ENCODE measurements at regions not wholly inside any gene's neighbourhood (a gene's known extent, or its start where the extent isn't known, plus 50 kb on each side); places are given as distances from the start of the nearest gene placed in this dataset.

GRCh38 chr9:80560976-80561375 is 989.2 kb downstream of the TLE4 start:
- H3K27ac ChIP-seq: no peak overlapping the region
- no peak overlapping the region for H3K4me3 ChIP-seq
- in situ Hi-C loops (cut with MboI; ENCODE audit: low pct_unique_long_range_greater_than_20kb in 2 of 9, low sequenced_read_pairs in 9 of 9, unreplicated experiment in 9 of 9): no loop called here
- peak in 1 of 8 experiments; percentile 37 for ATAC-seq (replicated peaks in 6 of 8)
- 9 to 100% (median 83%) methylated on average over 1 to 2 of the region's 2 CpGs for WGBS, 10 experiments
- H3K4me1 ChIP-seq (replicated peaks in 1 of 2): peaks cover 0 to 6% of the 10 kb centered on the region in 2 donors

DNA sequence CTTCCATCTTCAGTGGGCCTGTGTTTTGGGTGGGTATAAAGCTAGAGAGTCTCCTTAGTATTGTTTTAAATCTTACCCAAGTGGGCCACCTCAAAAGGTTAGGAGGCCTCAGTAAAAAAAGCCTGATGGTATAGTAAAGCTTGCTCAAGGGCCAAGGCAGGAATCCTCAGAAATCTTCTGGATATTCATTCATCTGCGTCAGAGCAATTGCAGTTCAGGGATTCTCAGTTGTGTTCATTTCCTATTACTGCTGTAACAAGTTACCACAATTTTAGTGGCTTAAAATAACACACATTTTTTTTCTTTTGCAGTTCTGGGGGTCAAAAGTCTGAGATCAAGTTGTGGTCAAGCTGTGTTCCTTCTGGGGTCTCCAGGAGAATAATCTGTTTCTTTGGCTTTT is 985.5 kb downstream of the TLE4 start:
- peaks cover 0 to 13% of the 10 kb centered on the region in 2 donors for H3K4me1 ChIP-seq (replicated peaks in 1 of 2)
- WGBS, 10 experiments: 78 to 100% (median 100%) methylated on average over 1 of the region's 1 CpG; no CpG with 5 or more reads in 2 of the 10 experiments
- no peak overlapping the region for H3K27ac ChIP-seq
- no peak overlapping the region for H3K4me3 ChIP-seq
- in situ Hi-C loops (cut with MboI; ENCODE audit: low pct_unique_long_range_greater_than_20kb in 2 of 9, low sequenced_read_pairs in 9 of 9, unreplicated experiment in 9 of 9): no loop called here
- no peak for ATAC-seq (replicated peaks in 6 of 8)

GRCh38 chr9:80556631-80557030 is 984.9 kb downstream of the TLE4 start:
- ATAC-seq (replicated peaks in 6 of 8): no peak
- in situ Hi-C loops (cut with MboI; ENCODE audit: low pct_unique_long_range_greater_than_20kb in 2 of 9, low sequenced_read_pairs in 9 of 9, unreplicated experiment in 9 of 9): no loop called here
- no peak overlapping the region for H3K27ac ChIP-seq

GRCh38 chr9:80555782-80556325 is 984.1 kb downstream of the TLE4 start:
- no peak for ATAC-seq (replicated peaks in 6 of 8)
- in situ Hi-C loops (cut with MboI; ENCODE audit: low pct_unique_long_range_greater_than_20kb in 2 of 9, low sequenced_read_pairs in 9 of 9, unreplicated experiment in 9 of 9): no loop called here
- WGBS, 10 experiments: 10 to 100% (median 52%) methylated on average over 1 to 2 of the region's 2 CpGs; no CpG with 5 or more reads in 3 of the 10 experiments
- no peak overlapping the region for H3K4me3 ChIP-seq
- H3K4me1 ChIP-seq (replicated peaks in 1 of 2): peaks cover 0 to 7% of the 10 kb centered on the region in 2 donors
- no peak overlapping the region for H3K27ac ChIP-seq

More at GRCh38 chr9:80556631-80557030, 984.9 kb downstream of the TLE4 start:
- H3K4me3 ChIP-seq: no peak overlapping the region
- H3K4me1 ChIP-seq (replicated peaks in 1 of 2): peaks cover 0 to 13% of the 10 kb centered on the region in 2 donors

DNA sequence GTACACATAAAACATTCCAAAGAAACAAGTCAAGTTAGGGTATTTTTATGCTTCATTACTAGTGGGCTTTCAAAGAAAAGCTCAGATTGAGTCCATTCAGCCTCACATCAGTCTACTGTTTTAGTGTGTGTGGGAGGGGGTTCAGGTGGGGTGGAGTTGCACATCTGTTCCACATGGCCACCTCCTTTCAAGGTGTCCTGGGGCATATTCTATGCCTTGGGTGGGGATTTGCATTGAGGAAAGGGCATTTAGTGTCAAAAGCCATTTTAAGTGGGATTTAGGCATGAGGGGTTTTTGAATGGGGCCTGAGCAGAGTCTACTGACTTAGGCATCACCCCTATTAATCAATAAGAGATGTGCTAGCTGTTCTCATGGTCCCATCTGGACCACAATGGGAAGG is 983.1 kb downstream of the TLE4 start:
- Histone ChIP-seq H3K4me3 (no peak overlapping the region), H3K4me1 (replicated peaks in 1 of 2) (peaks cover 0 to 7% of the 10 kb centered on the region in 2 donors), H3K27ac (no peak overlapping the region)
- no peak for ATAC-seq (replicated peaks in 6 of 8)
- in situ Hi-C loops (cut with MboI; ENCODE audit: low pct_unique_long_range_greater_than_20kb in 2 of 9, low sequenced_read_pairs in 9 of 9, unreplicated experiment in 9 of 9): no loop called here

DNA sequence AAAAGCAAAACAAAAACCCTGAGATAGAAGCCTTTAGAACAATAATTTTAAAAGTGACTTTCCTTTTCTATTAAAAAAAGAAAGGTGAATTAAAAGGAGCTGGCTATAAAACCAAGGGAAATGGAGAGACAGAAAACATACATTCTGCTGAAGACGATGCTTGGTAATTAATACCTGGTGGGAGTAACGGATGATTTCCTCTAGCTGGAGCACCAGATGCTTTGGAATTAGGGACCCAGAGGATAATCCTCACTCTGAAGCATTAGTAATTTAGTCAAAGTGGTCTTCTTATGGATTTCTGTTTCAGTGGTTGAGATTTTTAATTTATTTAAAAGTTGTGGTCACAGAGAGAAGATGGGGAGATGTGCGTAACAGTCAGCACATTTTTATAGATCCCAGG is 982.5 kb downstream of the TLE4 start:
- WGBS, 10 experiments: 36 to 100% (median 86%) methylated on average over 1 to 3 of the region's 3 CpGs; no CpG with 5 or more reads in 2 of the 10 experiments
- no peak overlapping the region for H3K4me3 ChIP-seq
- H3K27ac ChIP-seq: no peak overlapping the region
- in situ Hi-C loops (cut with MboI; ENCODE audit: low pct_unique_long_range_greater_than_20kb in 2 of 9, low sequenced_read_pairs in 9 of 9, unreplicated experiment in 9 of 9): no loop called here
- ATAC-seq (replicated peaks in 6 of 8): no peak
- peaks cover 0 to 7% of the 10 kb centered on the region in 2 donors for H3K4me1 ChIP-seq (replicated peaks in 1 of 2)

DNA sequence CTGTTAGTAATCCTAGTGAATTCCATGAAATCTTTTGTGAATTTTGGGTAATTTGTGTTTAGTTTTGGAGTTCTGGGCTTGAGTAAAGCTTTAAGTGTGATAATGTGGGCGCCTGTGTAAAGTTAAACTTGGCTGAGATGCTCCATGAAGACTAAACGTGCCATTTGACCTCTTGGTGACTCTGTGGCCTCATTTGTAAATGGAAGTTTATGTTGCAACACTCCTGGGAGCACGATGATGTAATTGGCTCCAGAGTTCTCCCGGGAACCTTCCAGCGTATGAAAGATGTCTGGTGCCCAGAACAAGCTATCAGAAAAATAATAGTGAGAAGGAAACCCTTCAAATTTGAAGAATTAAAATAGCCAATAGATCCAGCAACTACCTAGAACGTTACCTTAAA is 981.2 kb downstream of the TLE4 start:
- WGBS, 10 experiments: 4 to 86% (median 42%) methylated on average over 1 to 6 of the region's 6 CpGs; no CpG with 5 or more reads in 1 of the 10 experiments
- Histone ChIP-seq H3K27ac (no peak overlapping the region), H3K4me3 (no peak overlapping the region), H3K4me1 (replicated peaks in 1 of 2) (peaks cover 0 to 7% of the 10 kb centered on the region in 2 donors)
- in situ Hi-C loops (cut with MboI; ENCODE audit: low pct_unique_long_range_greater_than_20kb in 2 of 9, low sequenced_read_pairs in 9 of 9, unreplicated experiment in 9 of 9): no loop called here
- peak in 7 of 8 experiments; percentile 49 to 78 (median 55) for ATAC-seq (replicated peaks in 6 of 8)

- ATAC-seq (replicated peaks in 6 of 8): no peak
- in situ Hi-C loops (cut with MboI; ENCODE audit: low pct_unique_long_range_greater_than_20kb in 2 of 9, low sequenced_read_pairs in 9 of 9, unreplicated experiment in 9 of 9): no loop called here
Measured at GRCh38 chr9:80550181-80550580, 978.4 kb downstream of the TLE4 start.

DNA sequence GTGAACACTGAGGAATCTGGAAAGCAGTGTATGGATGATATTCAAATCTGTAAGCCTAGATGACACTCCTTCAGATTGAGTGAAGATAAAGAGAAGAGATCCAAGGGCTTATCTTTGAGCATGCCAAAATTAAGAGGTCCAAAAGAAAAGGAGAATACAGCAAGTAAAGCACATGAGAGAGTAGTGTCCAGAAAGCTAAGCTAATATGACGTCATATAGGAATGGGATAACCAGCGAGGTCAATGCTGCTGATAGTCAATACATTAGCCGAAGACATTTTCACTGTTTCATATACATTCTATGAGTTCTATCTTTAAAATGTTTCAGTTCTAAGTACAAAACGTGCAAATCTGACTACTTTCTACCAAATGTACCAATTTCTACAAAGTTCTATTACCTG is 975.8 kb downstream of the TLE4 start:
- in situ Hi-C loops (cut with MboI; ENCODE audit: low pct_unique_long_range_greater_than_20kb in 2 of 9, low sequenced_read_pairs in 9 of 9, unreplicated experiment in 9 of 9): no loop called here
- 0 to 80% (median 66%) methylated on average over 1 to 4 of the region's 4 CpGs for WGBS, 10 experiments
- no peak overlapping the region for H3K4me3 ChIP-seq
- no peak for ATAC-seq (replicated peaks in 6 of 8)
- no peaks in the 10 kb centered on the region for H3K4me1 ChIP-seq (replicated peaks in 1 of 2)
- H3K27ac ChIP-seq: no peak overlapping the region

More at GRCh38 chr9:80550181-80550580, 978.4 kb downstream of the TLE4 start:
- Histone ChIP-seq H3K27ac (no peak overlapping the region), H3K4me3 (no peak overlapping the region), H3K4me1 (replicated peaks in 1 of 2) (peaks cover 0 to 7% of the 10 kb centered on the region in 2 donors)

DNA sequence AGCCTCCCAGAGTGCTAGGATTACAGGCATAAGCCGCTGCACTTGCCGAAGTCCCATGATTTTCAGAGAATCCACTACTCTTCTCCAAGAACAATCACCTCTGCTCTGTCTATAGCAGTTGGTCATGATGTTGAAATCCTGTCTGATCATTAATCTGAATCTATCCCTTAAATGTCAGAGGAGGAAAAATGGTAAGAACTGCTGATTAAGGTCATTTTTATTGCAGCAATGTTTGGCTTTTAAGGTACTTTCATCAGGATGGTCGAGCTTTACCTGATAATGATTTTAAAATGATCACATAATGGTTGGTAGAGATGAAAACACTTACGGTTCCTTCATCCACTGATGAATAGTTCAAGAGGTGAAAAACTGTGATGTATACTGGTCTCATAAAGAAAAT is 968.6 kb downstream of the TLE4 start:
- no peak overlapping the region for H3K27ac ChIP-seq
- 0 to 100% (median 83%) methylated on average over 1 to 4 of the region's 4 CpGs for WGBS, 10 experiments
- no peak overlapping the region for H3K4me3 ChIP-seq
- in situ Hi-C loops (cut with MboI; ENCODE audit: low pct_unique_long_range_greater_than_20kb in 2 of 9, low sequenced_read_pairs in 9 of 9, unreplicated experiment in 9 of 9): no loop called here
- ATAC-seq (replicated peaks in 6 of 8): no peak
- no peaks in the 10 kb centered on the region for H3K4me1 ChIP-seq (replicated peaks in 1 of 2)

DNA sequence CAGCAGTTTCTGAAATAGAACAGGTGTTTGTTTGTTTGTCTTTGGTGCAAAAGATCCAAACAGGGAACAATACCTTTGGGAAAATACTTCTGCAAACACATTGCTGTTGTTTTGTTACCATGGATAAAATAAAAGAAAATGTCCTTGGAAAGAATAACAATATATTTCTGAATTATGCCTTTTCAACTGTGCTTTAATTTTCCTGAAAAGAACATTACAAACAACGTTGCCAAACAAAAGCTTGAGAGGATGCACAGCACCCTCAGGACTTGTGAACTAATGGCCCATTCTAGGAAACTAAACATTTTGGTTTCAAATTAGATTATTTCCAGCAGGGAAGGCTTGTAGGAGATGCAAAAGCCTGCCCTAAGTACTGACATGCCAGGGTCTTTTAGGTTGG is 967.2 kb downstream of the TLE4 start:
- no peak overlapping the region for H3K27ac ChIP-seq
- H3K4me3 ChIP-seq: no peak overlapping the region
- 0 to 100% (median 57%) methylated on average over 1 of the region's 1 CpG; no CpG with 5 or more reads in 3 of the 10 experiments for WGBS, 10 experiments
- H3K4me1 ChIP-seq (replicated peaks in 1 of 2): no peaks in the 10 kb centered on the region
- in situ Hi-C loops (cut with MboI; ENCODE audit: low pct_unique_long_range_greater_than_20kb in 2 of 9, low sequenced_read_pairs in 9 of 9, unreplicated experiment in 9 of 9): no loop called here
- no peak for ATAC-seq (replicated peaks in 6 of 8)

GRCh38 chr9:80522465-80522864 is 950.7 kb downstream of the TLE4 start:
- WGBS, 10 experiments: 36 to 100% (median 90%) methylated on average over 1 to 3 of the region's 3 CpGs
- no peak for ATAC-seq (replicated peaks in 6 of 8)
- in situ Hi-C loops (cut with MboI; ENCODE audit: low pct_unique_long_range_greater_than_20kb in 2 of 9, low sequenced_read_pairs in 9 of 9, unreplicated experiment in 9 of 9): no loop called here
- Histone ChIP-seq H3K27ac (no peak overlapping the region), H3K4me3 (no peak overlapping the region), H3K4me1 (replicated peaks in 1 of 2) (no peaks in the 10 kb centered on the region)

DNA sequence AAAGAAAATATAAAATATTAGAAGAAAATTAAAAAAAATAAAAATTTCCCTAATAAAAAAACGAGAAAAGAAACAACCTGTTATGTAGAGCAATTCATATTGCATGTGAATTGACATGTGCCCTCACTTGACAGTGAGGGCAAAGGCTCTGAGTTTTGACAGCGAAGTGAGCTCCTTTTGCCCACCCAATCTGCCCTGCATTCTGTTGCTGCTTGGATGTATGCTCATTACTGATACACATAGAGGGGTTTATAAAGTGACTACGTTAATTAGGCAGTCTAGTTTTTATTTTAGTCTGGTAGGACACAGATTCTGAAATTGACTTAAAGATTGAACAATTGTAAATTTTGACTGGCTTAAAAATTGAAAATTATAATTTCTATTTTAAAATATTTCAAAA is 949.4 kb downstream of the TLE4 start:
- H3K4me1 ChIP-seq (replicated peaks in 1 of 2): no peaks in the 10 kb centered on the region
- ATAC-seq (replicated peaks in 6 of 8): no peak
- WGBS, 10 experiments: 9 to 94% (median 66%) methylated on average over 1 to 3 of the region's 3 CpGs
- no peak overlapping the region for H3K4me3 ChIP-seq
- in situ Hi-C loops (cut with MboI; ENCODE audit: low pct_unique_long_range_greater_than_20kb in 2 of 9, low sequenced_read_pairs in 9 of 9, unreplicated experiment in 9 of 9): no loop called here
- H3K27ac ChIP-seq: no peak overlapping the region

GRCh38 chr9:80520231-80520630 is 948.5 kb downstream of the TLE4 start:
- H3K4me3 ChIP-seq: no peak overlapping the region
- in situ Hi-C loops (cut with MboI; ENCODE audit: low pct_unique_long_range_greater_than_20kb in 2 of 9, low sequenced_read_pairs in 9 of 9, unreplicated experiment in 9 of 9): no loop called here
- H3K4me1 ChIP-seq (replicated peaks in 1 of 2): no peaks in the 10 kb centered on the region
- no peak for ATAC-seq (replicated peaks in 6 of 8)
- WGBS, 10 experiments: 25 to 100% (median 90%) methylated on average over 1 to 4 of the region's 4 CpGs
- no peak overlapping the region for H3K27ac ChIP-seq
